ENCODE measurements at regions not wholly inside any gene's neighbourhood (a gene's known extent, or its start where the extent isn't known, plus 50 kb on each side); places are given as distances from the start of the nearest gene placed in this dataset.
A peak's percentile ranks its signal among the peaks of the same experiment; 100 is the strongest.

- no peak for DNase-seq (ENCODE audit: low spot score)
These were observed 71.6 kb upstream of the RUNX1 start for GRCh38 chr21:35120631-35121180.

GRCh38 chr21:35119501-35120047, 70.5 kb upstream of the RUNX1 start:
- DNase-seq (ENCODE audit: low spot score): no peak

GRCh38 chr21:35116777-35117176, 67.7 kb upstream of the RUNX1 start:
- no peak for DNase-seq (ENCODE audit: low spot score)

DNA sequence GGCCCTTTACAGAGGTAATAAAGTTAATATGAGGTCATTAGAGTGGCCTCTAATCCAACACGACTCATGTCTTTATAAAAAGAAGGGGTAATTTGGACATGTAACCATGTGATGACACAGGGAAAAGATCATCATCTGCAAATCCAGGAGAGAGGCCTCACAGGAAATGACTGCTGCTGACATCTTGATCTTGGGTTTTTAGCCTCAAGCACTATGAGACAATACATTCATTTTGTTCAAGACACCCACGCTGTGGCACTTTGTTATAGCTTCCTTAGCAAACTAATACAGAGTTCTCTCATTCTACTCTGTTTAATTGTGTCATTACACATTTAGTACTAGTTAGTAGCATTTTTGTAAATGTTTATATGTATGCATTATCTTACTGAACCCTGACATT, 64.0 kb upstream of the RUNX1 start:
- no peak for DNase-seq (ENCODE audit: low spot score)

DNA sequence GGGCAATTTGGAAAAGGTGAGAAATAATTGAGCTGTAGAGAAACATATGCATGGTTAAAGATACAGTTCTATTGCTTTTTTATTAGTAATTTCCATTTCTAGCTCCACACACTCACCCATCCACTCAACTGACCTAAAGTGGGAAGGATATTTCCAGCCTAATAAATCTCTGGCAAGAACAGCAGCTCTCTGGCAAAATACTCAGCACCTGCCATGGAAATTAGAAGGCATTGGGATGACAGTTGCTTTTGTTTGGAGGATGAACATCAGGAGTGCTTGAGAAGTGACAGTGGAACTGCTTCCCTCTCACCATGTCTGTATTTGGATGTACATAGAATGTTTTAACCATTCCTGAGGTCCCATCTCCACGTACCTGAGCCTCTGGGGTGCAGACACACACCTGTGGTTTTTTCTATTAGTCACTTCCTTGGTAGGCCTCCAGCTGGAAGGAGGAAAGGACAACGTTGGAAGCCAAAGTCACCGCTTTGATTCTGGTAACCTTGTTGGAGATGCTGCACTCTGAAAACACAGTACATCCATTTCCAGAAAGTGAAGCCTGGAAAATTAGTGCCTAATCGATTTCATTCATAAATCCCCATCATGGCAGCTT, 62.3 kb upstream of the RUNX1 start:
- no peak for DNase-seq (ENCODE audit: low spot score)

DNA sequence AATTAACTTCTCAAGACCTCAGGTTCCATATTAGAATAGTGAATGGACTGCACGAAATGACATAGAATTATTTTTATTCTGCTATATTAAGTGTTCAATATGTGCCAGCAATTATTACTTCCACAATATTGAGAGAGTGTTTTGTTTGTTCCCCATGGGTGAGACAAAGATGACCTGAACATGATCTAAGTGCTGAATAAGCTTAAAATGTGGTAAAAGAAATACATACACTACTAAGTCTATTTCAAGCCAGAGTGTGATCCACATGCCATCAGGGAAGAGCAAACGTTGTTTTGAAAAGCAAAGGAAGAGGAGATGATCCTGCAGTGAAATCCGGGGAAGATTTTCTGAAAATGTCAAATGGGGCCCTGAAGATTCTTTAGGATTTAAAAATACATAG, 59.8 kb upstream of the RUNX1 start:
- no peak for DNase-seq (ENCODE audit: low spot score)

DNA sequence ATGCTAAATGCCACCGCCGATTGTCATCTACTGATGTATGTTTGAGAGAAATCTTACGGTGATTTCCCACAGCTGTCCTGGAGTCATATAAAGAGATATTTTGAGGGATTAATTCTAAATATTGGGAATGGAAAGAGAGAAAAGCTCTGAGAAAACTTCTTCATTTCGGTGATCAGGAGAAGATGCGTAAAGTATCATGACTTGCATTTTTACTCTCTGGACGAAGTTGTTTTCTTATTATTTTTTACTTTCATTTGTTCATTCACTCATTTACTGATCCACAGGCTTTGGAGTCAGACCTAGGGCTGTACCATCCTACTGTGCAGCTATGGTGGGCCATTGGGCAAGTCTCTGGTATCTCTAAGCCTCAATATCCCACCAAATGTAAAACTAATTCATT, 58.4 kb upstream of the RUNX1 start:
- no peak for DNase-seq (ENCODE audit: low spot score)

GRCh38 chr21:35106246-35106835, 57.2 kb upstream of the RUNX1 start:
- no peak for DNase-seq (ENCODE audit: low spot score)

DNA sequence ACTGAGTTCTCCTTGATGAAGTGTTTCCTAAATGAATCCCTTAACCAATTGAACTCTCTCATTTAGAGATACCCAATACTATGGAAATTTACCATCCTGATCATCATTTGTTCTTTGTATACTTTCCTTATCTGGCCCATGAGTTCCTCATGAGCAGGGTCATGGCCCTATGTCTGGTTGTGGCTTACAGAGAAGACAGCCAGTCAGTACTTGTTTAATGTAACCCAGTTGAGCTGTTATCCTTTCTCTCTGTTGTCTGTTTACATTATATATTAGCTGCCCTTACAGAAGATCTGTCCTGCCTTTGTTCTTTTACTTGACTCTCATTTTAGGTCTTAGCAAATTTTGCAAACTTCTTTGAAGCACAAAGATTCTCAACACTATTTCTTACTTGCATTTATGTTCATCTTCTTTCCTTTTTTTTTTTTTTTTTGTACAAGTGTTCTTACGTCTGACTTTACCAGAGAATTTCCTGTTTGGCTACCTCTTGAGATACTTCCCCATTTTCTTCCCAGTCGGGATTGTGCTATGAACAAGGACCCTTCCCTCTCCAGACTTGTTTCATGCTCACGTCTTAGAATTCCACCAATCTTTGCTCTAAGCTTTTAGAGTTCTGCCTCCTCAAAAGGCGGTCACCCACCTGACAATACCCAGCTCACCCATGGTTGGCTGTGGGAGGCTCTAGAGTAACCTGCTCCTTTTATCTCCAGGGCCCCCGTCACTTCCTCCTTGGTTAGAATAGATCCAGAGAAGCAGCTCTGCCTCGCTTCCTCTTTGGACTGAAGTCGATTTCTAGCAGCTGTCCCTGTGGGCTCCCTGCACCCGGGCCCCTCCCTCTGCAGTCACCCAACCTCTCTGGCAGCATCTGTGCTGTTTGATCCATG, 53.6 kb upstream of the RUNX1 start:
- peak; percentile 55 for DNase-seq (ENCODE audit: low spot score)

DNA sequence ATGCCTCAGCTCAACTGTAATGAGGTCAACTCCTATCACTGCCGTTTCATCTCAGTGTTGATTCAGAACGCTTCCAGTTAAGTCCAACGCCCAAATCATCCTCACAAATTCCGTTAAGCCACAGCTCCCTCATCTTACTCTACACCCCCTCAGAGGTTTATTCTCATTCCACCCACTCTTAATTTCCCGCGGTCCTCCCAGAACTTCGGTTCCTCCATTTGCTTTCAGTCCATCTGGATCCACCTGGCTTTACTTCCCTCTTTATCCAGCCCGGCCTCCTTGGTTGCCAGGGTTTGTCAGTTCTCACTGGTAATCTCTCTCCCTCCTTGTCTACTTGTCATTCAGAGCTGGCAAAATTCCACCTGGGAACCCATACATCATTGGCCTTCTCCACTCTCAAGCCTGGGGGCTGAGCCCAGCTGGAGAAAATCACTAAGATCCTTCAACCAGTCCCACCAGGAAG, 51.3 kb upstream of the RUNX1 start:
- no peak for DNase-seq (ENCODE audit: low spot score)

DNA sequence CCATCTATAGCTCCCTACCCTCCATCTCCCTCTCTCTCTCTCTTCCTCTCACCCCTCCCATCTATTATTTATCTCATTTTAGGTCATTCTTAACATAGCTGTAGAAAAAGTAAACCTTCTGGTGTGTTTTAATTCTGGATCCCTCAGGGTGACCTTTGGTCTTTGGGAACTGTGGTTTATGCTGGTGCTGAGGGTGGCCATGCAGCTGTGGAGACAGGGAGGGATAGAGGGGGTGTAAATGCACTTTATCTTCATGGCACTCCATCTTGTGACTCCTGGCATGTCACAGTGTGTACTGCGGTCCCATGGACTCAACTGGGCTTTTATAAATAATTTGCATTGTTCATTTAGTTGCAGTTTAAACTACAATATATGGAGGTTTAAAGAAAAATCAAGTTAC, 50.2 kb upstream of the RUNX1 start:
- no peak for DNase-seq (ENCODE audit: low spot score)
